PC-3 (cell line): ENCODE measurements at regions not wholly inside any gene's neighbourhood (a gene's known extent, or its start where the extent isn't known, plus 50 kb on each side); places are given as distances from the start of the nearest gene placed in this dataset.

Experiments used
- CTCF ChIP-seq: fragments of 300-600 bp; sonication (generic); conservative IDR thresholded peaks from 2 replicates; pipeline ENCODE4 v1.5.1; 2017; ENCODE audit warnings: antibody characterized with exemption, low read depth, mild to moderate bottlenecking, low read length
- EZH2 ChIP-seq: fragments of 300-600 bp; sonication (generic); IDR thresholded peaks from one replicate; pipeline ENCODE4 v1.6.1; 2017; ENCODE audit warnings: antibody characterized with exemption, mild to moderate bottlenecking, low read length; ENCODE audit not compliant: unreplicated experiment
- EZH2phosphoT487 ChIP-seq: fragments of 300-600 bp; sonication (generic); IDR thresholded peaks from 2 replicates; pipeline ENCODE4 v1.6.1; 2018; ENCODE audit warnings: mild to moderate bottlenecking, antibody characterized with exemption, low read length, borderline replicate concordance

GRCh38 chr9:23962101-23962500 is 136.1 kb upstream of the ELAVL2 start:
- no peak for TF ChIP-seq CTCF
- TF ChIP-seq EZH2 = no peak
- TF ChIP-seq EZH2phosphoT487 = no peak
